ENCODE measurements at regions not wholly inside any gene's neighbourhood (a gene's known extent, or its start where the extent isn't known, plus 50 kb on each side); places are given as distances from the start of the nearest gene placed in this dataset.

DNA sequence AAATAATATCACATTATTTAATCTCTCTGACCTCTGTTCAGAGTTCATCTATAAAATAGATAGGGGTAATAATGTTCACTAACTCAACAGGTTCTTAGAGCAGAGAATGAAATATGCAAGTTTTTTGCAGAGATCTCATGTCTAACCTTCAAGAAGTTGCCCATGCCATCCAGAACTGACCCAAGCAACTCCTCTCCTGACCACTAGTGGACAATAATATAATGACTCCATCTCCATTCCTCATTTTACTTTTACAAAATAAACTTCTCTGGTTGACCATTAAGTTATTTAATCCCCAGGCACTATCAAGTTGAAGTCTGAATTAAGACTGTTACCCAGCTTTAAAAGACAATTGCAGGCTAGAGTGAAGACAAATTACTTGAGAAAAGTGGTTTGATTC is 382.6 kb downstream of the KCNA4 start:
- intact Hi-C loops (cut with micrococcal nuclease; ENCODE audit: unreplicated experiment) = loop anchor here (1.0 to 5.0 kb wide), 2 partner anchors 107 to 202 kb away; no protein-coding TSS in a partner anchor
- no peaks in the 10 kb centered on the region for H3K4me1 Mint-ChIP-seq (ENCODE audit: low read depth, unreplicated experiment)
- TF ChIP-seq, protein P1, sequence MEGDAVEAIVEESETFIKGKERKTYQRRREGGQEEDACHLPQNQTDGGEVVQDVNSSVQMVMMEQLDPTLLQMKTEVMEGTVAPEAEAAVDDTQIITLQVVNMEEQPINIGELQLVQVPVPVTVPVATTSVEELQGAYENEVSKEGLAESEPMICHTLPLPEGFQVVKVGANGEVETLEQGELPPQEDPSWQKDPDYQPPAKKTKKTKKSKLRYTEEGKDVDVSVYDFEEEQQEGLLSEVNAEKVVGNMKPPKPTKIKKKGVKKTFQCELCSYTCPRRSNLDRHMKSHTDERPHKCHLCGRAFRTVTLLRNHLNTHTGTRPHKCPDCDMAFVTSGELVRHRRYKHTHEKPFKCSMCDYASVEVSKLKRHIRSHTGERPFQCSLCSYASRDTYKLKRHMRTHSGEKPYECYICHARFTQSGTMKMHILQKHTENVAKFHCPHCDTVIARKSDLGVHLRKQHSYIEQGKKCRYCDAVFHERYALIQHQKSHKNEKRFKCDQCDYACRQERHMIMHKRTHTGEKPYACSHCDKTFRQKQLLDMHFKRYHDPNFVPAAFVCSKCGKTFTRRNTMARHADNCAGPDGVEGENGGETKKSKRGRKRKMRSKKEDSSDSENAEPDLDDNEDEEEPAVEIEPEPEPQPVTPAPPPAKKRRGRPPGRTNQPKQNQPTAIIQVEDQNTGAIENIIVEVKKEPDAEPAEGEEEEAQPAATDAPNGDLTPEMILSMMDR (IDR thresholded peaks at IDR 0.05; ENCODE audit: insufficient read depth in 1 of 2, low read depth in 1 of 2, low read length in 1 of 2, severe bottlenecking in 1 of 2, unreplicated experiment in 1 of 2) = no peak
- H3K9me3 Mint-ChIP-seq (ENCODE audit: unreplicated experiment) = no peaks in the 10 kb centered on the region
- H3K27me3 ChIP-seq (replicated peaks; ENCODE audit: control insufficient read depth, insufficient read depth, low read length) = no peaks in the 10 kb centered on the region
- no peak overlapping the region for H3K4me3 ChIP-seq (ENCODE audit: low read depth, low read length)
- H3K4me3 Mint-ChIP-seq (ENCODE audit: unreplicated experiment) = no peak overlapping the region
- ChIA-PET POLR2A (no interaction called here), CTCF (no interaction called here)
- no peaks in the 10 kb centered on the region for H3K36me3 ChIP-seq (ENCODE audit: control insufficient read depth, insufficient read depth, low read length)
- H3K27me3 Mint-ChIP-seq (ENCODE audit: insufficient read depth, unreplicated experiment) = peaks cover 10% of the 10 kb centered on the region
- H3K9me3 ChIP-seq = no peaks in the 10 kb centered on the region
- no peak overlapping the region for H3K27ac Mint-ChIP-seq (ENCODE audit: unreplicated experiment)
- no TSS peak for BruUV-seq (replicated peaks)
- H3K36me3 Mint-ChIP-seq (ENCODE audit: insufficient read depth, unreplicated experiment) = no peaks in the 10 kb centered on the region
- no peak for DNase-seq
- H3K4me1 ChIP-seq = no peaks in the 10 kb centered on the region

- no peaks in the 10 kb centered on the region for H3K4me1 Mint-ChIP-seq (ENCODE audit: low read depth, unreplicated experiment)
- no peak overlapping the region for H3K4me3 Mint-ChIP-seq (ENCODE audit: unreplicated experiment)
- no TSS peak for BruUV-seq (replicated peaks)
- Histone ChIP-seq H3K36me3 (ENCODE audit: control insufficient read depth, insufficient read depth, low read length) (no peaks in the 10 kb centered on the region), H3K27me3 (replicated peaks; ENCODE audit: control insufficient read depth, insufficient read depth, low read length) (no peaks in the 10 kb centered on the region), H3K4me3 (ENCODE audit: low read depth, low read length) (no peak overlapping the region), H3K4me1 (no peaks in the 10 kb centered on the region), H3K9me3 (no peaks in the 10 kb centered on the region)
- ChIA-PET CTCF (no interaction called here), POLR2A (no interaction called here)
- intact Hi-C loops (cut with micrococcal nuclease; ENCODE audit: unreplicated experiment) = no loop called here
- no peak for DNase-seq
- no peaks in the 10 kb centered on the region for H3K36me3 Mint-ChIP-seq (ENCODE audit: insufficient read depth, unreplicated experiment)
- no peaks in the 10 kb centered on the region for H3K9me3 Mint-ChIP-seq (ENCODE audit: unreplicated experiment)
- no peak overlapping the region for H3K27ac Mint-ChIP-seq (ENCODE audit: unreplicated experiment)
- peaks cover 8% of the 10 kb centered on the region for H3K27me3 Mint-ChIP-seq (ENCODE audit: insufficient read depth, unreplicated experiment)
- TF ChIP-seq, protein P1 (IDR thresholded peaks at IDR 0.05; ENCODE audit: insufficient read depth in 1 of 2, low read depth in 1 of 2, low read length in 1 of 2, severe bottlenecking in 1 of 2, unreplicated experiment in 1 of 2) = no peak
Observed at GRCh38 chr11:29629286-29629685, 387.5 kb downstream of the KCNA4 start.

DNA sequence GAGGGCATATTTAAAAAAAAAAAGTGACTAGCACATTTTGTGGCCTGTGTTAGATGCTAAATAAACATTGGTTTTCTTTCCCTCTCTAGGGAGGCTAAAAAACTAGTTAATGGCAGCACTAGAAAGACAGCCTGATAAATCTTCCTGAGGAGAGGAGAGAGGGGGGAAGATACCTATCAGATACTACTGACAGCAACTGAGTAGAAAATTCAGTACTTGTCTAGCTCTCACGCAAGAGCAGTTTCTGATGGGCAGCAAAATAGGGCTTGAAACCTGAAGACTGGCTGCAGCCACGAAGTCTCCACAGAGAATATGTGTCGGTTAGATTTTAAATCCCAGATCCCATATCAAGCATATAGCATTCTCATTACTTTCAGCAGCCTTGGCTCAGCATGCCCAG is 388.2 kb downstream of the KCNA4 start:
- POLR2A ChIA-PET = no interaction called here
- intact Hi-C loops (cut with micrococcal nuclease; ENCODE audit: unreplicated experiment) = no loop called here

More for the DNA sequence above, 388.2 kb downstream of the KCNA4 start:
- H3K9me3 ChIP-seq = no peaks in the 10 kb centered on the region
- DNase-seq = no peak
- no peaks in the 10 kb centered on the region for H3K36me3 ChIP-seq (ENCODE audit: control insufficient read depth, insufficient read depth, low read length)
- no peak overlapping the region for H3K27ac Mint-ChIP-seq (ENCODE audit: unreplicated experiment)
- H3K4me1 ChIP-seq = no peaks in the 10 kb centered on the region
- CTCF ChIA-PET = no interaction called here
- TF ChIP-seq, protein P1 (IDR thresholded peaks at IDR 0.05; ENCODE audit: insufficient read depth in 1 of 2, low read depth in 1 of 2, low read length in 1 of 2, severe bottlenecking in 1 of 2, unreplicated experiment in 1 of 2) = no peak
- H3K27me3 ChIP-seq (replicated peaks; ENCODE audit: control insufficient read depth, insufficient read depth, low read length) = no peaks in the 10 kb centered on the region
- H3K4me1 Mint-ChIP-seq (ENCODE audit: low read depth, unreplicated experiment) = no peaks in the 10 kb centered on the region
- no peak overlapping the region for H3K4me3 ChIP-seq (ENCODE audit: low read depth, low read length)
- H3K27me3 Mint-ChIP-seq (ENCODE audit: insufficient read depth, unreplicated experiment) = peaks cover 8% of the 10 kb centered on the region
- no peak overlapping the region for H3K4me3 Mint-ChIP-seq (ENCODE audit: unreplicated experiment)
- no peaks in the 10 kb centered on the region for H3K9me3 Mint-ChIP-seq (ENCODE audit: unreplicated experiment)
- no peaks in the 10 kb centered on the region for H3K36me3 Mint-ChIP-seq (ENCODE audit: insufficient read depth, unreplicated experiment)
- BruUV-seq (replicated peaks) = no TSS peak

All from Caco-2 (cell line).